GM12878 (cell line): ENCODE measurements at regions not wholly inside any gene's neighbourhood (a gene's known extent, or its start where the extent isn't known, plus 50 kb on each side); places are given as distances from the start of the nearest gene placed in this dataset.

Experiments used
- BACH1 ChIP-seq: fragments of 450-650 bp; IDR thresholded peaks from 2 replicates; pipeline ENCODE4 v1.6.1; 2017; ENCODE audit warnings: mild to moderate bottlenecking, borderline replicate concordance
- KAT2A ChIP-seq: conservative IDR thresholded peaks from 2 replicates; pipeline ENCODE4 v1.6.1; 2011; ENCODE audit warnings: low read depth, low read length; ENCODE audit not compliant: control insufficient read depth
- PAX5 ChIP-seq: IDR thresholded peaks from 2 replicates; pipeline ENCODE4 v1.6.1; 2011; ENCODE audit warnings: low read depth, low read length, borderline replicate concordance
- RCOR1 ChIP-seq: conservative IDR thresholded peaks from 2 replicates; pipeline ENCODE4 v1.6.1; 2012; ENCODE audit warnings: low read depth, low read length, improper control_type of control experiment
- RELB ChIP-seq: fragments of 450-650 bp; IDR thresholded peaks from 2 replicates; pipeline ENCODE4 v1.6.1; 2017; ENCODE audit warnings: low read depth, mild to moderate bottlenecking, moderate library complexity
- WRNIP1 ChIP-seq: IDR thresholded peaks from 2 replicates; pipeline ENCODE4 v1.6.1; 2011; ENCODE audit warnings: low read depth, low read length, improper control_type of control experiment, borderline replicate concordance
- TF ChIP-seq, protein P1 (sequence below), 3 experiments: IDR thresholded peaks in 2 of 3; conservative IDR thresholded peaks in 1 of 3; 2 replicates each; pipeline ENCODE4 v1.5.1; 2011; ENCODE audit warnings: low read depth in 3 of 3, low read length in 3 of 3, mild to moderate bottlenecking in 3 of 3, control low read depth in 2 of 3, moderate library complexity in 2 of 3, inconsistent platforms in 1 of 3, mixed read lengths in 1 of 3; ENCODE audit not compliant: control insufficient read depth in 2 of 3, insufficient read depth in 1 of 3; ENCODE audit errors: extremely low read depth in 1 of 3

GRCh38 chr10:42421812-42422211 lies 216.6 kb downstream of the ZNF33B start:
- TF ChIP-seq RELB (no peak), PAX5 (no peak), BACH1 (no peak), WRNIP1 (no peak), RCOR1 (no peak), KAT2A (no peak)
- TF ChIP-seq, protein P1, sequence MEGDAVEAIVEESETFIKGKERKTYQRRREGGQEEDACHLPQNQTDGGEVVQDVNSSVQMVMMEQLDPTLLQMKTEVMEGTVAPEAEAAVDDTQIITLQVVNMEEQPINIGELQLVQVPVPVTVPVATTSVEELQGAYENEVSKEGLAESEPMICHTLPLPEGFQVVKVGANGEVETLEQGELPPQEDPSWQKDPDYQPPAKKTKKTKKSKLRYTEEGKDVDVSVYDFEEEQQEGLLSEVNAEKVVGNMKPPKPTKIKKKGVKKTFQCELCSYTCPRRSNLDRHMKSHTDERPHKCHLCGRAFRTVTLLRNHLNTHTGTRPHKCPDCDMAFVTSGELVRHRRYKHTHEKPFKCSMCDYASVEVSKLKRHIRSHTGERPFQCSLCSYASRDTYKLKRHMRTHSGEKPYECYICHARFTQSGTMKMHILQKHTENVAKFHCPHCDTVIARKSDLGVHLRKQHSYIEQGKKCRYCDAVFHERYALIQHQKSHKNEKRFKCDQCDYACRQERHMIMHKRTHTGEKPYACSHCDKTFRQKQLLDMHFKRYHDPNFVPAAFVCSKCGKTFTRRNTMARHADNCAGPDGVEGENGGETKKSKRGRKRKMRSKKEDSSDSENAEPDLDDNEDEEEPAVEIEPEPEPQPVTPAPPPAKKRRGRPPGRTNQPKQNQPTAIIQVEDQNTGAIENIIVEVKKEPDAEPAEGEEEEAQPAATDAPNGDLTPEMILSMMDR (IDR thresholded peaks at IDR 0.05 in 2 of 3, conservative IDR thresholded peaks at IDR 0.05 in 1 of 3; ENCODE audit: control insufficient read depth in 2 of 3, extremely low read depth in 1 of 3, insufficient read depth in 1 of 3, low read depth in 3 of 3, low read length in 3 of 3): no peak
